ENCODE measurements at regions not wholly inside any gene's neighbourhood (a gene's known extent, or its start where the extent isn't known, plus 50 kb on each side); places are given as distances from the start of the nearest gene placed in this dataset.

DNA sequence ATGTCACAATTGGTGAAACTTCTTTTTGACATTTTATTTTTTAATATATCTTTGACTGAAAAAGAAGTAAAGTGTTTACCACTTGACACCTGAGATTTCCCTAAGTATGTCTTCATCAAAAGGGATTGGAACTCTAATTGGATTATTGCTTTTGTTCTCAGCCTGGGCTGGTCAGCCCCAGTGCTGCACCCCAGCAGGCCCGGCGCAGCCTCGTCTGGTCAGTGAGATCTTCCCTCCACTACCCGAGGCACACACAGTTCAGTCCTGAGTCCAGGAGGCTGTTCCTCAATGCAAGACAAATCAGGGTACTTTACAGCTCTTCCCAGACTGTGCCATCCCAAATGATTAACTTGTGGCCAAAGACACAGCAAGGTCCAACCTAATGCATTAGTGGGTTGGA is 146.9 kb upstream of the SEMA6D start:
- no peak overlapping the region for H3K4me2 ChIP-seq (ENCODE audit: low read depth, low read length)
- no peaks in the 10 kb centered on the region for H3K79me2 ChIP-seq (ENCODE audit: low read length)
- no peaks in the 10 kb centered on the region for H3K4me1 ChIP-seq (ENCODE audit: low read length)
- H3F3A ChIP-seq (ENCODE audit: insufficient read depth, low read length), result no peaks in the 10 kb centered on the region
- no peak overlapping the region for H3K27ac ChIP-seq (ENCODE audit: low read length)
- H3K9ac ChIP-seq (ENCODE audit: low read length), result no peak overlapping the region
- no peaks in the 10 kb centered on the region for H3K36me3 ChIP-seq (replicated peaks; ENCODE audit: insufficient read depth, low read length)
- no peak overlapping the region for H3K4me3 ChIP-seq (ENCODE audit: low read length)
- no peaks in the 10 kb centered on the region for H3K9me3 ChIP-seq (replicated peaks; ENCODE audit: insufficient read depth, low read length)
- no peaks in the 10 kb centered on the region for H3K27me3 ChIP-seq (replicated peaks; ENCODE audit: insufficient read depth, low read length)
- TF ChIP-seq EZH2 (optimal IDR thresholded peaks at IDR 0.05; ENCODE audit: low read depth, low read length) (no peak), EZH2phosphoT487 (IDR thresholded peaks at IDR 0.05; ENCODE audit: low read length) (no peak)
- TF ChIP-seq, protein P1, sequence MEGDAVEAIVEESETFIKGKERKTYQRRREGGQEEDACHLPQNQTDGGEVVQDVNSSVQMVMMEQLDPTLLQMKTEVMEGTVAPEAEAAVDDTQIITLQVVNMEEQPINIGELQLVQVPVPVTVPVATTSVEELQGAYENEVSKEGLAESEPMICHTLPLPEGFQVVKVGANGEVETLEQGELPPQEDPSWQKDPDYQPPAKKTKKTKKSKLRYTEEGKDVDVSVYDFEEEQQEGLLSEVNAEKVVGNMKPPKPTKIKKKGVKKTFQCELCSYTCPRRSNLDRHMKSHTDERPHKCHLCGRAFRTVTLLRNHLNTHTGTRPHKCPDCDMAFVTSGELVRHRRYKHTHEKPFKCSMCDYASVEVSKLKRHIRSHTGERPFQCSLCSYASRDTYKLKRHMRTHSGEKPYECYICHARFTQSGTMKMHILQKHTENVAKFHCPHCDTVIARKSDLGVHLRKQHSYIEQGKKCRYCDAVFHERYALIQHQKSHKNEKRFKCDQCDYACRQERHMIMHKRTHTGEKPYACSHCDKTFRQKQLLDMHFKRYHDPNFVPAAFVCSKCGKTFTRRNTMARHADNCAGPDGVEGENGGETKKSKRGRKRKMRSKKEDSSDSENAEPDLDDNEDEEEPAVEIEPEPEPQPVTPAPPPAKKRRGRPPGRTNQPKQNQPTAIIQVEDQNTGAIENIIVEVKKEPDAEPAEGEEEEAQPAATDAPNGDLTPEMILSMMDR (IDR thresholded peaks at IDR 0.05; ENCODE audit: low read length), result no peak
- H3K9me2 ChIP-seq (replicated peaks; ENCODE audit: insufficient read depth, low read length), result no peaks in the 10 kb centered on the region
- no peaks in the 10 kb centered on the region for H4K20me1 ChIP-seq (ENCODE audit: insufficient read depth, low read length)
- DNase-seq, result no peak
- no peak overlapping the region for H2AFZ ChIP-seq (ENCODE audit: low read length)

DNA sequence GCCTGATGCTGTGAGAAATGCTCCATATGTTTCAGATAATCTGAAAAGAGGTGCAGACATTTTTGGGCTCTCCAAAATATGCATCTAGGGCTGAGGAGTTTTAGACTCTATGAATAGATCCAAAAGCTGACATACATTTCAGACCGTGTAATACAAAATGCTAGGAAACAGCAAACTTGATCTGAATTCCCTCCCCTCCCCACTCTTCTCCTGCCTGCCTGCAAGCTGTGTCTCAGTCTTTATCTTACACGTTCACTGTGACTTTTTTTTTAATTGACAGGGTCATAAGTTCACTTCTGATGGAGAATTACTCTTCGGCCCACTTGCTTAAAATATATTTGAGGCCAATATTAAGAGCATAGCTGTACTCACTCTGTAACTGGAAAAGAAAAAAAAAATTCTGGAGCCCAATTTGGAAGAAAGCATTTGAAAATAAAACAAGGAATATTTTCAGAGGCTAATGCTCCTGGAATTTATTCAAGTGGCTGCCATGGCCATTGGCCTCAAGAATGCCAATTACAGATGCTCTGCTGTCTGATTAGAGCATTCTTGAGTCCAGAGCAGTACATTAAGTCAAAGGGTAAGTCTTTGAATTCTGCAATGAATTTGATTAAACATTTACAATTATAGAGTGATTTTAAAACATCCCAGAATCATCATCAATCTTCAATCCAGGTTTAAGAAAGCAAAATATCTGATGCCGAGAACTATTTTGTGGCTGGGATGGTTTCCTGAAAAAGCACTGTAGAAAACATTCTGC is 146.2 kb upstream of the SEMA6D start:
- H3K27ac ChIP-seq (ENCODE audit: low read length), result no peak overlapping the region
- no peak for TF ChIP-seq EZH2phosphoT487 (IDR thresholded peaks at IDR 0.05; ENCODE audit: low read length)
- no peaks in the 10 kb centered on the region for H3K9me3 ChIP-seq (replicated peaks; ENCODE audit: insufficient read depth, low read length)
- no peaks in the 10 kb centered on the region for H3K27me3 ChIP-seq (replicated peaks; ENCODE audit: insufficient read depth, low read length)
- no peaks in the 10 kb centered on the region for H3F3A ChIP-seq (ENCODE audit: insufficient read depth, low read length)
- H3K4me1 ChIP-seq (ENCODE audit: low read length), result peaks cover 3% of the 10 kb centered on the region; the same call in 1 of the 2 replicates
- H3K4me2 ChIP-seq (ENCODE audit: low read depth, low read length), result no peak overlapping the region
- H3K9ac ChIP-seq (ENCODE audit: low read length), result no peak overlapping the region
- H3K36me3 ChIP-seq (replicated peaks; ENCODE audit: insufficient read depth, low read length), result no peaks in the 10 kb centered on the region
- DNase-seq, result no peak
- H3K79me2 ChIP-seq (ENCODE audit: low read length), result no peaks in the 10 kb centered on the region
- no peak overlapping the region for H2AFZ ChIP-seq (ENCODE audit: low read length)
- no peak overlapping the region for H3K4me3 ChIP-seq (ENCODE audit: low read length)
- no peaks in the 10 kb centered on the region for H3K9me2 ChIP-seq (replicated peaks; ENCODE audit: insufficient read depth, low read length)
- no peaks in the 10 kb centered on the region for H4K20me1 ChIP-seq (ENCODE audit: insufficient read depth, low read length)

DNA sequence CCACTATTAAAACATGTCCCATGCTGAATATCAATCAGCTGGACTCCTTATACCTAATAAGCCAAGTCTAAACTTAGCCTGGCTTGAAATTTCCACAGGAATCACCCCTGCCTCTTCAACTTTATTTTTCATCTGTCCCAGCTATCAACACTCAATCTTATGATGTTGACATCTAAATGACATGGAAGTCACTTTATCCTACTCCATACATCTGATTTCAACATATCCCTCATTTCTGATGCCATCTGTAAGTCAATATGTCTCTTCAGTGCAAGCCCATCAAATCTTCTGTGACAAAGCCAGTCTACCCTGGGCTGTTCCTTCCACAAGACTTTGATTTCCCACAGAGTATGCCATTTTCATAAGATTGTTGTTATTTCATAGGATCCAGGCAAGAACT is 143.6 kb upstream of the SEMA6D start:
- Histone ChIP-seq H2AFZ (ENCODE audit: low read length) (no peak overlapping the region), H3K36me3 (replicated peaks; ENCODE audit: insufficient read depth, low read length) (no peaks in the 10 kb centered on the region)
- no peak for DNase-seq

More for the DNA sequence above, 143.6 kb upstream of the SEMA6D start:
- Histone ChIP-seq H3K9me2 (replicated peaks; ENCODE audit: insufficient read depth, low read length) (no peaks in the 10 kb centered on the region), H3K27me3 (replicated peaks; ENCODE audit: insufficient read depth, low read length) (no peaks in the 10 kb centered on the region), H3K9ac (ENCODE audit: low read length) (no peak overlapping the region), H3F3A (ENCODE audit: insufficient read depth, low read length) (peaks cover 8% of the 10 kb centered on the region; the same call in 1 of the 2 replicates), H3K4me1 (ENCODE audit: low read length) (peaks cover 16% of the 10 kb centered on the region), H3K4me2 (ENCODE audit: low read depth, low read length) (no peak overlapping the region), H3K79me2 (ENCODE audit: low read length) (no peaks in the 10 kb centered on the region), H3K27ac (ENCODE audit: low read length) (no peak overlapping the region; the same call in 1 of the 2 replicates), H3K4me3 (ENCODE audit: low read length) (no peak overlapping the region), H3K9me3 (replicated peaks; ENCODE audit: insufficient read depth, low read length) (no peaks in the 10 kb centered on the region), H4K20me1 (ENCODE audit: insufficient read depth, low read length) (no peaks in the 10 kb centered on the region)
- no peak for TF ChIP-seq EZH2phosphoT487 (IDR thresholded peaks at IDR 0.05; ENCODE audit: low read length)
- TF ChIP-seq EZH2 (optimal IDR thresholded peaks at IDR 0.05; ENCODE audit: low read depth, low read length), result no peak
- TF ChIP-seq, protein P1 (IDR thresholded peaks at IDR 0.05; ENCODE audit: low read length), result no peak

Data from MM.1S (cell line).